ENCODE measurements at regions not wholly inside any gene's neighbourhood (a gene's known extent, or its start where the extent isn't known, plus 50 kb on each side); places are given as distances from the start of the nearest gene placed in this dataset.
"Not testable (repeated sequence)": the region's sequence is repeated elsewhere in the genome, so short reads cannot be mapped to it uniquely, and the experiment has no call there.

DNA sequence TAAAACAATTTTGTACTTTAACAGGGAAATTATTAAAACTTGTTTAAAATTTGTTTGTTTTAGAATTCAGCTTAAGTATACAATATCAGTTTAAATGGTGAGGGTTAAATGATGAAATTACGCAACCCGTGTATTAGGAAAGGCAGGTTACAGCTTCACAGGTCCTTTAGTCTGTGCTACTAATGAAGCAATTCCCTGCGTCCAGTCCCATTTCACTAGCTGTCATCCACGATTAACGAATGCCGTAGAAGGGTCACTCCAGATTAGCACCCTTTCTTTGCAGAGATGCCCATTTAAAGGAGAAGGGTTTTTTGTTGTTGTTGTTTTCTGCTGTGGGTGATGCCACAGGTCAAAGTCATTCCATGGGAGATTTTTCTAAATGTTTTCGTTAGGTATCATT is 457.6 kb upstream of the SLC10A2 start:
- no peak overlapping the region for H3K4me3 ChIP-seq (ENCODE audit: low read depth, low read length)

GRCh38 chr13:103521532-103521931 is 455.3 kb upstream of the SLC10A2 start:
- no peak overlapping the region for H3K4me3 ChIP-seq (ENCODE audit: low read depth, low read length)

DNA sequence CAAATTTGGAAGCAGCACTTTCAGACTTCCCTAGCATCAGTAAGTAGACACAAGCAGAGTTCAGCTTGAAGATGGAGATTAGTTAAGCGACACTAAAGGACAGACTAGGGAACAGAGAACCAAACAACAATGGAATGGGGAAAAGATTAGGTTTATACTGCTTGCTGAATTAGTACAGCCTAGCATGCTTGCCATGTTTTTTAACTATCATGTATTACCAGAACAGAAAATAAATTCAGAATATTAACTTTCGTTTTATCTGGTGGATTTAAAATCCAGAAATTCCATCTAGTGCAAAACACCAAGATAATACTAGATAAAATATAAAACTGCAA is 451.5 kb upstream of the SLC10A2 start:
- no peak overlapping the region for H3K4me3 ChIP-seq (ENCODE audit: low read depth, low read length)

DNA sequence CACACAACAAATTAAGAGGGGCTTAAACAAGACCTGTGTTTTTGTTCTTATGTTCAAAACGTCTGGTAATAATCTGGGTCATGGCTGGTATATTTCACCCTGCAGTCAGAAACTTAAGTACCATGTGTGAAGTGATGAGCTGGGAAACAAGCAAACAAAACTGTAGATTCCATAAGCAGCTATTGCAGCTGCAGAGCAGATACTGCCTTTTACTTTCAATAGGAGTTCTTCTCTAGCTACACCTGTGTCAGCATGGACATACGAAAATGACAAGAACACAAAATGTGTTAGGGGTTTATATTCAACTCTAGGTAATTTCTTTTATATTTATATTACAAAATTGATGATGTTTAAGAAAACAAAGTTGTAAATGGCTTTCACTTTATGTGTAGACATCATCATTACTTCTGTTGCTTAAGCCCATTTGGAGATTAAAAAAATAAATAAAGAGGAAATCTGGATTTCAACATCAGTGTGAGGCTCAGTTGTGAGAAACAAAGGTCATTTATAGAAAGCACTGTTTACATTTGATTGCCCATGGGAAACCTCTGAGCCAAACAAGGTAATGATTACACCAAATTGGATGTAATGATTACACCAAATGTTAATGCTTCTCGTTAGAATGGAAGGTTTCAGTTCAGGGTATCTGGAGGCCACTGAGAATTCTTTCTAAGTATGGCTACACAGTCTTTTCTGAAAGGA is 451.0 kb upstream of the SLC10A2 start:
- H3K4me3 ChIP-seq (ENCODE audit: low read depth, low read length) = no peak overlapping the region

DNA sequence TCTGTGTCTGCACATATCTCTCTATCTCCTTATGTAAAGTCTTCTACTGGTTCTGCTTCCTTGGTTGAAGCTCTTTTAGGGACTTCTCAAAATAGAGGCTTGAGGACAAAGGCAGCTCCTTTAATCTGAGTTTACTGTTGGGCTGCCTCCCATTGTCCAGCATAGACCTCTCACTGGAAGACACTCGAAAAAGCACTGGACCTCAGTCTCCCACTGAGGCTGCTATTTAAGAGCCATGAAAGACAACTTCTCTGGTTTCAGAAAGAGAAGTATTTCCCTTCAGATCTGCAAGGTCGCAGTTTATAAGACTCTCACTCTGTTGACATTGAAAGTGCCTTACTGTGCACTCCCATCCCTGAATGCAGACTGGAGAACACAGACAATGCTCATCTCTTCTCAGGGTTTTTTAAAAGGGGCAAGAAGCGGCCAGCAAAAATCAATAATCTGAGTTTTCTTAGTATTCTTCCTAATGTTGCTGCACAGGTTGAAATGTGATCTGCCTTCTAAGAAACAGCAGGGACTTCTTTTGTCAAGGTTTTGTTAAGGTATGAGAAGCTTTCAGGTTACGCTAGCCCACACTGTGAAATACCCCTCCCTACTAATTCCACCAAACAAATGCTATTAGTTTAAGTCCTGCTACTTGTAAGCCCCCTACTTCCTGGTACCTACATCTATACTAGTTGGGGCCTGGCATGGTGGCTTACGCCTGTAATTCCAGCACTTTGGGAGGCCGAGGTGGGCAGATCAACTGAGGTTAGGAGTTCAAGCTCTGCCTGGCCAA is 450.0 kb upstream of the SLC10A2 start:
- H3K4me3 ChIP-seq (ENCODE audit: low read depth, low read length) = no peak overlapping the region

DNA sequence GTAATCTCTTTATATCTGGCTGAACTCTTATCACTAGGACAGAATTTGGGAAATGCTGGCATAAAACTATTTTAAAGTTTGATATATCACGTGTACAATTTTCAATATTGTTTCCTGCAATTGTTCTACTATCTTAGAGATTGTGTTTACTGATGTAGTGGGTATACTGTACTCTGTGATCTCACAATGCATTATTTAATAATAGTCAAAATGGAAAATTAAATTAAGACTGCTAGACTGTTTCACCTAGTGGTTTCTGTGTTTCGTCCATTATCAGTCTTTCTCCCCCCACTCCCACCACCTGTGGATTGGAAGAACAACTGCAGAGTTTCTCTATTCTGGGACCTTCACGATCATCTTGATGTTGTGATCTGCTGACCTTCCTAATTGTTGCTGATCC is 449.2 kb upstream of the SLC10A2 start:
- no peak overlapping the region for H3K4me3 ChIP-seq (ENCODE audit: low read depth, low read length)

GRCh38 chr13:103514619-103515018 is 448.4 kb upstream of the SLC10A2 start:
- no peak overlapping the region for H3K4me3 ChIP-seq (ENCODE audit: low read depth, low read length)

GRCh38 chr13:103514188-103514587 is 448.0 kb upstream of the SLC10A2 start:
- H3K4me3 ChIP-seq (ENCODE audit: low read depth, low read length) = no peak overlapping the region

- no peak overlapping the region for H3K4me3 ChIP-seq (ENCODE audit: low read depth, low read length)
Observed at GRCh38 chr13:103510007-103510535, 443.9 kb upstream of the SLC10A2 start.

GRCh38 chr13:103497404-103497803 is 431.2 kb upstream of the SLC10A2 start:
- H3K4me3 ChIP-seq (ENCODE audit: low read depth, low read length) = no peak overlapping the region

GRCh38 chr13:103487841-103488240 is 421.6 kb upstream of the SLC10A2 start:
- no peak overlapping the region for H3K4me3 ChIP-seq (ENCODE audit: low read depth, low read length)

DNA sequence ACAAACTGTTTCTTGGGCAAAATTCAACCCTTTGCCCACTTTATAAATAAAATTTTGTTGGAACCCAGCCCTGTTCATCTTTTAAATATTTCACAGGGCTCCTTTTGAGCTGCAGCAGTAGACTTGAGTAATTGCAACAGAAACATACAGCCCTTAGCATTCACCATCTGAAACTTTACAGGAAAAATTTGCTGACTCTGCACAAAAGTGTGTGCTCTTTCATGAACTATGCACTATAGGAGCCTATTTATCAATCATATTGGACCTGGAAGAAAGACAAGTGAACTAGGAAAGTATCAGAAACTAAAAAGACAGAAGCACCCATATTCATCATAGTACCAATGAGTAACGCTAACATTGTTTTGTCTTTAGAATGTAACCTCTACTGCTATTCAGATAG is 406.9 kb upstream of the SLC10A2 start:
- H3K4me3 ChIP-seq (ENCODE audit: low read depth, low read length) = no peak overlapping the region

DNA sequence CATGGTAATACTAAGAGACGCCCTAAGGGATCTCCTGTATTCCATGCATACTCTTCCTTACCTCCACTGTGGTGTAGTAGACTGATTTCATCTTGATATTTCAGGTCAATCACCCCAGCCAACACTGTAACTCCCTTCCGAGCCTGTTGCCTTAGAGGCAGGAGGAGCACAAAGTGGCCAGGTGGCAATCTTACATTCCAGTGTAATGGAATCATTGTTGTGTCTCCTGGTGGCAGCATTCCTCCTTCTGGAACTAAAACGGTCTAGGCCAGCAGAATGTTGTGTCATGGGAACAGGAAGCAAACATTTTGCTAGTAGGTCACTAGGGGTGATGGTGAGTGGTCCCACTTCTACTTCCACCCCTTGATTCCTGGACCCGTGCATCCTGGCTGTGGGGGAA is 405.7 kb upstream of the SLC10A2 start:
- no peak overlapping the region for H3K4me3 ChIP-seq (ENCODE audit: low read depth, low read length)

DNA sequence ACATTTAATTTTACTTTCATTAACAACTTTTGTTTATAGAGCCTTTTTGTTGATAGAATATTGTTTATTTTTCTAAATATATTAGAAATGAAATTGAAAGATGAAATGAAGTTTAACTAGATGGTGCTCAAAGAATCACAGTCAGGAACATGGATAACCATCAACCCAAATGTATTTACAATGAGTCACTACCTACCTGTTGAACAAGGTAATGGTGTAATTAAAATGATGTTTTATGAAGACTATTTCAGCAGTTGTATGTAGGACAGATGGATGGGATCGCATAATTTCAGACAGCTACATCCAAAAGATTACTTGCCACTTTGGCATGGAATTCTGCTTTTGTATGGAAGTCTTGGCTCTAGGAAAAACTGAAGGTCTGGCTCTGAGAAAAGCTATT is 403.6 kb upstream of the SLC10A2 start:
- no peak overlapping the region for H3K4me3 ChIP-seq (ENCODE audit: low read depth, low read length)

- H3K4me3 ChIP-seq (ENCODE audit: low read depth, low read length) = no peak overlapping the region
Observed at GRCh38 chr13:103466761-103467160, 400.5 kb upstream of the SLC10A2 start.

DNA sequence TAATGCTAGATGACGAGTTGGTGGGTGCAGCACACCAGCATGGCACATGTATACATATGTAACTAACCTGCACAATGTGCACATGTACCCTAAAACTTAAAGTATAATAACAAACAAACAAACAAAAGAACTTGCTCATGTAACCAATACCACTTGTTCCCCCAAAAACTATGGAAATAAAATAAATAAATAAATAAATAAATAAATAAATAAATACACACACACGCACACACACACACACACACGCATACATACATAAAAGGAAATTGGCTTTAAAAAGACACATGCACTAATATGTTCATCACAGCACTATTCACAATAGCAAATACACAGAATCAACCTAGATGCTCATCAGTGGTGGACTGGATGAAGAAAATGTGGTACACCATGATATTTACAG is 394.0 kb upstream of the SLC10A2 start:
- not testable (repeated sequence) for H3K4me3 ChIP-seq (ENCODE audit: low read depth, low read length)

DNA sequence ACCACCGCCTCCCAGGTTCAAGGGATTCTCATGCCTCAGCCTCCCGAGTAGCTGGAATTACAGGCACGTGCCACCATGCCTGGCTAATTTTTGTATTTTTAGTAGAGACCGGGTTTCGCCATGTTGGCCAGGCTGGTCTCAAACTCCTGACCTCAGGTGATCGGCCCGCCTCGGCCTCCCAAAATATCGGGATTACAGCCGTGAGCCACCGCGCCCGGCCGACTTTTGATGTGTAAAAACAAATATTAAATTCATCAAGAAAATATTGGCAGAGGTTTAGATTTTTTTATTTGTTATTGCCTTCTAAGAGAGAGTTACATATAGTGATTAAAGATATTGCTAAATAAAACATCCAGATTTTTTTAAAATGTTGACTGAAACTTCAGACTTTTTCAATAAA is 390.8 kb upstream of the SLC10A2 start:
- not testable (repeated sequence) for H3K4me3 ChIP-seq (ENCODE audit: low read depth, low read length)

GRCh38 chr13:103451656-103452055 is 385.4 kb upstream of the SLC10A2 start:
- H3K4me3 ChIP-seq (ENCODE audit: low read depth, low read length) = no peak overlapping the region

- H3K4me3 ChIP-seq (ENCODE audit: low read depth, low read length) = no peak overlapping the region
Observed at GRCh38 chr13:103443604-103444003, 377.4 kb upstream of the SLC10A2 start.

GRCh38 chr13:103437651-103438050 is 371.4 kb upstream of the SLC10A2 start:
- no peak overlapping the region for H3K4me3 ChIP-seq (ENCODE audit: low read depth, low read length)

GRCh38 chr13:103436057-103436654 is 369.9 kb upstream of the SLC10A2 start:
- H3K4me3 ChIP-seq (ENCODE audit: low read depth, low read length) = no peak overlapping the region

DNA sequence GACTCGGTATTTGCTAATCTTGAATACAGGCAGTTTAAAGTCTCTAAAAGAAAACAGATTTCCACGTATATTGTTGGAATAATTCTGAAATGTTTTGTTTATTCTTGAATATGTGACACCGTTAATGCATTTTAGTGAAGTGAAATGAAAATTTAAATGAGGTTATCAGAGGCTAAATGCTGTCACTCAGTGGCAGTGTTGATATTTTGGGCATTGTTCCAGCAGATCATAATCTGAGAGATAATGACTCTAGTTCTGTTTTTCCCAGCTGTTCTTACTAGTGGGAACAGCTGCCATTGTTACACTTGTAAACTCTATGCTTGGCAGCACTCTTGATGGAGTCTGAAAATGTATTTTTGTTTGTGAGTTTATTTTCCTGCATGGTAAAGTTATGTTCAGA is 365.6 kb upstream of the SLC10A2 start:
- no peak overlapping the region for H3K4me3 ChIP-seq (ENCODE audit: low read depth, low read length)

All from iPS-11a (cell line).